ENCODE measurements at regions not wholly inside any gene's neighbourhood (a gene's known extent, or its start where the extent isn't known, plus 50 kb on each side); places are given as distances from the start of the nearest gene placed in this dataset.

GRCh38 chr4:43332052-43332425 lies 439.5 kb downstream of the GRXCR1 start:
- TF ChIP-seq CTCF (optimal IDR thresholded peaks at IDR 0.05 in 1 of 3, IDR thresholded peaks at IDR 0.05 in 1 of 3, conservative IDR thresholded peaks at IDR 0.05 in 1 of 3; ENCODE audit: extremely low read depth in 1 of 3, insufficient read depth in 2 of 3, low read length in 3 of 3) (no peak), EZH2 (IDR thresholded peaks at IDR 0.05; ENCODE audit: low read length) (no peak)
- Histone ChIP-seq H3K9me1 (ENCODE audit: control insufficient read depth, extremely low read depth, insufficient read depth, low read length) (no peaks in the 10 kb centered on the region), H3K9ac (ENCODE audit: control insufficient read depth, extremely low read depth, insufficient read depth, low read length) (no peak overlapping the region), H2AFZ (ENCODE audit: control insufficient read depth, low read length) (no peak overlapping the region), H3K27ac (ENCODE audit: control insufficient read depth, insufficient read depth, low read length) (no peak overlapping the region), H3K79me2 (ENCODE audit: control insufficient read depth, insufficient read depth, low read length) (no peaks in the 10 kb centered on the region), H4K20me1 (ENCODE audit: control insufficient read depth, extremely low read depth, insufficient read depth, low read length) (no peaks in the 10 kb centered on the region), H3K9me3 (ENCODE audit: control insufficient read depth, low read depth, low read length) (no peaks in the 10 kb centered on the region), H3K36me3 (ENCODE audit: control insufficient read depth in 2 of 2, extremely low read depth in 1 of 2, insufficient read depth in 2 of 2, low read length in 2 of 2) (no peaks in the 10 kb centered on the region), H3K4me1 (ENCODE audit: control insufficient read depth, extremely low read depth, insufficient read depth, low read length) (peaks cover 12% of the 10 kb centered on the region), H3K4me2 (ENCODE audit: control insufficient read depth, extremely low read depth, insufficient read depth, low read depth, low read length) (no peak overlapping the region), H3K27me3 (ENCODE audit: control insufficient read depth, extremely low read depth, insufficient read depth, low read length) (no peaks in the 10 kb centered on the region), H3K4me3 (ENCODE audit: control insufficient read depth in 2 of 3, extremely low read depth in 1 of 3, insufficient read depth in 2 of 3, low read depth in 1 of 3, low read length in 3 of 3) (no peak overlapping the region)
- dilution Hi-C loops (cut with MboI; ENCODE audit: extremely low pct_ligation_motif_present, low sequenced_read_pairs), result no loop called here
- FAIRE-seq (no peak), DNase-seq (ENCODE audit: low read depth, low spot score) (no peak)

GRCh38 chr4:43337707-43338106 lies 445.2 kb downstream of the GRXCR1 start:
- Histone ChIP-seq H3K27ac (ENCODE audit: control insufficient read depth, insufficient read depth, low read length) (no peak overlapping the region), H3K4me3 (ENCODE audit: control insufficient read depth in 2 of 3, extremely low read depth in 1 of 3, insufficient read depth in 2 of 3, low read depth in 1 of 3, low read length in 3 of 3) (no peak overlapping the region), H3K36me3 (ENCODE audit: control insufficient read depth in 2 of 2, extremely low read depth in 1 of 2, insufficient read depth in 2 of 2, low read length in 2 of 2) (no peaks in the 10 kb centered on the region), H3K4me2 (ENCODE audit: control insufficient read depth, extremely low read depth, insufficient read depth, low read depth, low read length) (no peak overlapping the region), H2AFZ (ENCODE audit: control insufficient read depth, low read length) (no peak overlapping the region), H3K27me3 (ENCODE audit: control insufficient read depth, extremely low read depth, insufficient read depth, low read length) (no peaks in the 10 kb centered on the region), H4K20me1 (ENCODE audit: control insufficient read depth, extremely low read depth, insufficient read depth, low read length) (no peaks in the 10 kb centered on the region), H3K4me1 (ENCODE audit: control insufficient read depth, extremely low read depth, insufficient read depth, low read length) (peaks cover 9% of the 10 kb centered on the region), H3K9me3 (ENCODE audit: control insufficient read depth, low read depth, low read length) (no peaks in the 10 kb centered on the region), H3K9ac (ENCODE audit: control insufficient read depth, extremely low read depth, insufficient read depth, low read length) (no peak overlapping the region), H3K9me1 (ENCODE audit: control insufficient read depth, extremely low read depth, insufficient read depth, low read length) (no peaks in the 10 kb centered on the region), H3K79me2 (ENCODE audit: control insufficient read depth, insufficient read depth, low read length) (no peaks in the 10 kb centered on the region)
- dilution Hi-C loops (cut with MboI; ENCODE audit: extremely low pct_ligation_motif_present, low sequenced_read_pairs), result no loop called here
- TF ChIP-seq CTCF (optimal IDR thresholded peaks at IDR 0.05 in 1 of 3, IDR thresholded peaks at IDR 0.05 in 1 of 3, conservative IDR thresholded peaks at IDR 0.05 in 1 of 3; ENCODE audit: extremely low read depth in 1 of 3, insufficient read depth in 2 of 3, low read length in 3 of 3) (no peak), EZH2 (IDR thresholded peaks at IDR 0.05; ENCODE audit: low read length) (no peak)
- DNase-seq (ENCODE audit: low read depth, low spot score) (no peak), FAIRE-seq (no peak)

All from keratinocyte (primary cell).